BJ (cell line): ENCODE measurements at regions not wholly inside any gene's neighbourhood (a gene's known extent, or its start where the extent isn't known, plus 50 kb on each side); places are given as distances from the start of the nearest gene placed in this dataset.

ENCODE experiments used
- CTCF ChIA-PET: fragments of 350-600 bp; formaldehyde crosslinking; extraction: SDS; loops from one replicate; lab custom pipeline; 2021; ENCODE audit warnings: antibody characterized with exemption, inconsistent platforms; lab: Yijun Ruan, JAX
- POLR2A ChIA-PET: fragments of 300-600 bp; sonication (Branson Sonifier 250); formaldehyde crosslinking; extraction: SDS; loops from one replicate; lab custom pipeline; 2021; ENCODE audit warnings: antibody characterized with exemption; lab: Charles Lee
- DNase-seq: peaks from one replicate; pipeline ENCODE4 v3.0.0-alpha.2; 2011; ENCODE audit warnings: low read depth
- H3K27me3 ChIP-seq: 2 replicates; pipeline ENCODE4 v1.6.0; 2011; ENCODE audit warnings: low read length; ENCODE audit not compliant: control insufficient read depth, insufficient read depth
- H3K36me3 ChIP-seq: 2 replicates; pipeline ENCODE4 v1.5.1; 2011; ENCODE audit warnings: low read length; ENCODE audit not compliant: control insufficient read depth, insufficient read depth
- H3K4me3 ChIP-seq: 2 replicates; pipeline ENCODE4 v1.5.1; 2011; ENCODE audit warnings: low read depth, mild to moderate bottlenecking, control low read depth, low read length
- TF ChIP-seq, protein P1 (sequence below): IDR thresholded peaks from 2 replicates; pipeline ENCODE4 v1.5.1; 2011; ENCODE audit warnings: low read depth, mild to moderate bottlenecking, control low read depth, inconsistent platforms, low read length, moderate library complexity; ENCODE audit not compliant: insufficient read depth

DNA sequence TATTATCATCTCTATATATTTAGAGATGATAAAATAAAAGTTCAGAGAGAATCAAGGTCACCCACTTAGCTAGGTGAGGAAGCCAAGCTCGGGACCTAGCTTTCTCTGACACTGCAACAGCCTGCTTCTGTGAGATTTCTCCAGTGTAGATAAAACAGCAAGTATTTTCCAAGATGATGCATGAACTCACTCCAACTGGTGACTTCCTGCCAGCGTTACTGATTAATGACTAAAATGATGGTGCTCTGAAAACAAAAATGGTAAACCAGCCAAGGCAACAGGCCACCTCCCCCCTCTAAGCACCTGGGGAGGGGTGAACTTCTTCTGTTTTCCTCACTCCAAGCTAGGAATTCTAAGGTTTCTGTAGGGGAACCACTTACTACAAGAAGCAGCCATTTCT, 510.2 kb upstream of the ID2 start:
- Histone ChIP-seq H3K36me3 (no peaks in the 10 kb centered on the region), H3K4me3 (no peak overlapping the region), H3K27me3 (no peaks in the 10 kb centered on the region)
- POLR2A ChIA-PET: interaction anchor here (0.6 to 1.4 kb wide), 2 partner anchors 23 to 510 kb away, joined by 3 read pairs; partner anchors contain the start of gene ID2
- TF ChIP-seq, protein P1, sequence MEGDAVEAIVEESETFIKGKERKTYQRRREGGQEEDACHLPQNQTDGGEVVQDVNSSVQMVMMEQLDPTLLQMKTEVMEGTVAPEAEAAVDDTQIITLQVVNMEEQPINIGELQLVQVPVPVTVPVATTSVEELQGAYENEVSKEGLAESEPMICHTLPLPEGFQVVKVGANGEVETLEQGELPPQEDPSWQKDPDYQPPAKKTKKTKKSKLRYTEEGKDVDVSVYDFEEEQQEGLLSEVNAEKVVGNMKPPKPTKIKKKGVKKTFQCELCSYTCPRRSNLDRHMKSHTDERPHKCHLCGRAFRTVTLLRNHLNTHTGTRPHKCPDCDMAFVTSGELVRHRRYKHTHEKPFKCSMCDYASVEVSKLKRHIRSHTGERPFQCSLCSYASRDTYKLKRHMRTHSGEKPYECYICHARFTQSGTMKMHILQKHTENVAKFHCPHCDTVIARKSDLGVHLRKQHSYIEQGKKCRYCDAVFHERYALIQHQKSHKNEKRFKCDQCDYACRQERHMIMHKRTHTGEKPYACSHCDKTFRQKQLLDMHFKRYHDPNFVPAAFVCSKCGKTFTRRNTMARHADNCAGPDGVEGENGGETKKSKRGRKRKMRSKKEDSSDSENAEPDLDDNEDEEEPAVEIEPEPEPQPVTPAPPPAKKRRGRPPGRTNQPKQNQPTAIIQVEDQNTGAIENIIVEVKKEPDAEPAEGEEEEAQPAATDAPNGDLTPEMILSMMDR: no peak
- DNase-seq: no peak
- CTCF ChIA-PET: no interaction called here

DNA sequence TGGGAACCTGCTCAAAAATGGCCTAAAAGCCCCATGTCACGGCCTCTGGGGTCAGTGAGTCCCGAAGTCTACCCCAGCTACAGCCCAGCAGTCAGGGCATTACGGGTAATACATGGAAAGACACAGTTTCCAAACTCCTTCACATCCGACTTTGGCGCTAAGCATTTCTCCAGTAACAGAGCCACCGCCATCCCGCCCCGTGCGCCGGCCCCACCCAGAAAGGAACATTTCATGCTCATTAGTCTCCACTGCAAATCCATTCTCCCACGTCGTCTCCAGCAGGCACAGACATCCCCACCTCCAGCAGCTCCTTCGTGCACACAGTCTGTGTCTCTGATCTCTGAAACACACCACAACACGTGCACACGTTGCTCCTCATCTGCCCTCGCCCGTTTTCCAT, 509.2 kb upstream of the ID2 start:
- TF ChIP-seq, protein P1: no peak
- Histone ChIP-seq H3K36me3 (no peaks in the 10 kb centered on the region), H3K4me3 (no peak overlapping the region), H3K27me3 (no peaks in the 10 kb centered on the region)
- CTCF ChIA-PET: no interaction called here
- DNase-seq: no peak
- POLR2A ChIA-PET: no interaction called here

DNA sequence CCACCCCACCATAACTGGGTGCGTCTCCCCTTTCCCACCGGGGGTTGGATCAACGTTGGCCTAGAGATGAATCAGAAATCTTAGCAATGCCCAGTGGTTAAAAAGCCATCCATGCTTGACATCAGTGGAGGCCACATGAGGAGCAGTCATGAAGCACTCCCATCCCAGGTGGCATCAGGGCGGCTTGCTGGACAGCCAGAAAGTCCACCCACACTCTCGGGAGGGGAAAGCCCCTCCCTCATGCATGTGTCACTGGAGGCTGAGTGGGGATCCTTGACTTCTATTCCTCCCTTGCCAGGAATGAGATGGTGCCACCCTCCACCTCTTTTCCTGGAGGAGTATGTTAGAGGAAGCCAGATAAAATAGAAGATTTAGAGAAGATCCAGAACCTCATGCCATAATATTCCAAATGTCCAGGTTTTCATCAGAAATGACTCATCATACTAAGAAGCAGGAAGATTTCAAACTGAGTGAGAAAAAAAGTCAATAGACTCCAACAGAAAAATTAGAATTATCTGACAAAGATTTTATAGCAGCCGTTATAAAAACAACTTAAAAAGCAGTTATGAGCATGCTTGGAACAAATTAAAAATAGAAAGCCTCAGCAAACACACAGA, 507.1 kb upstream of the ID2 start:
- TF ChIP-seq, protein P1: no peak
- Histone ChIP-seq H3K4me3 (no peak overlapping the region), H3K36me3 (no peaks in the 10 kb centered on the region), H3K27me3 (no peaks in the 10 kb centered on the region)
- DNase-seq: peak; percentile 44
- POLR2A ChIA-PET: no interaction called here
- CTCF ChIA-PET: no interaction called here

DNA sequence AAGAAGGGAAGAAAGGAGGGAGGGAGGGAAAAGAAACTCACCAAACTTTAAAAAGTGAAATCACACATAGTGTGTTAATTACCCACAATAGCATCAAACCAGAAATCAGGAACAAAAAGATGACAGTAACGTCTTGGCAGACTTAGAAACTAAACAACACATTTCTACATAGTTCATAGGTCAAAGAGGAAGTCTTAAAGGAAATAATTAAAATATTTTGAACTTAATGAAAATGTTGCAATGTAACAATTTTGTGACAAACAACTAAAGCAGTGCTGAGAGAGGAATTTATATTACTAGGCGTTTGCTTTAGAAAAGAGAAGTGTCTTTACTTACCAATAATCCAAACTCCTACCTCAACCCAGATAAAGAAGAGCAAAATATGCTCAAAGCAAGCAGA, 505.0 kb upstream of the ID2 start:
- Histone ChIP-seq H3K27me3 (no peaks in the 10 kb centered on the region), H3K4me3 (no peak overlapping the region), H3K36me3 (no peaks in the 10 kb centered on the region)
- DNase-seq: no peak
- CTCF ChIA-PET: interaction anchor here (0.8 kb wide), 1 partner anchor 15 kb away, joined by 3 read pairs; no protein-coding TSS in a partner anchor
- TF ChIP-seq, protein P1: no peak
- POLR2A ChIA-PET: no interaction called here

DNA sequence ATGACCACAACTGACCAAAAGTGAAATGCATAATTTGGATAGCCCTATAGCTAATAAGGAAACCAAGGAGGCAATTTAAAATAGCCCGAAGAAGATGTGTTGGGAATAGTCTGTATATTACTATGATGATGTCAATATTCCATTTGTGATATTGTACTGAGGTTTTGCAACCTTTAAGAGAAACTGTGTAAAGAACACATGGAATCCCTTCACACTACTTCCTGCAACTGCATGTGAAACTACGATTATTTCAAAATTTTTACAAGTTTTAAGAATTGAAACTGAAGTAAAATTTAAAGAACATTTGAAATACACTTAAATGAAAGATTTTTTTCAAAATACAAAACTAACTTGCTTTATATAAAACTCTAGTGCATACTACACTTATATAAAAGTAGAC, 504.3 kb upstream of the ID2 start:
- CTCF ChIA-PET: interaction anchor here (0.5 to 0.8 kb wide), 2 partner anchors 14 to 111 kb away, joined by 3 read pairs; no protein-coding TSS in a partner anchor
- TF ChIP-seq, protein P1: no peak

More for the DNA sequence above, 504.3 kb upstream of the ID2 start:
- no peak for DNase-seq
- Histone ChIP-seq H3K27me3 (no peaks in the 10 kb centered on the region), H3K4me3 (no peak overlapping the region), H3K36me3 (no peaks in the 10 kb centered on the region)
- POLR2A ChIA-PET: no interaction called here
